Ovary (tissue), 3 donors: ENCODE measurements at regions not wholly inside any gene's neighbourhood (a gene's known extent, or its start where the extent isn't known, plus 50 kb on each side); places are given as distances from the start of the nearest gene placed in this dataset.

Experiments
- EP300 ChIP-seq: sonication (generic); formaldehyde crosslinking; IDR thresholded peaks from one replicate; pipeline ENCODE4 v1.6.1; 2017; ENCODE audit warnings: antibody characterized with exemption
- TF ChIP-seq, protein P1 (sequence below), 3 donors: fragments of 450-650 bp in 2 of 3; fragments of 200-600 bp in 1 of 3; IDR thresholded peaks; one replicate each; pipeline versions ENCODE4 v1.5.1 to v1.8.0; 2016 to 2022; ENCODE audit warnings: antibody characterized with exemption in 3 of 3, mild to moderate bottlenecking in 1 of 3
- donor health status: DM: no; HTN: no; CAD: no.

DNA sequence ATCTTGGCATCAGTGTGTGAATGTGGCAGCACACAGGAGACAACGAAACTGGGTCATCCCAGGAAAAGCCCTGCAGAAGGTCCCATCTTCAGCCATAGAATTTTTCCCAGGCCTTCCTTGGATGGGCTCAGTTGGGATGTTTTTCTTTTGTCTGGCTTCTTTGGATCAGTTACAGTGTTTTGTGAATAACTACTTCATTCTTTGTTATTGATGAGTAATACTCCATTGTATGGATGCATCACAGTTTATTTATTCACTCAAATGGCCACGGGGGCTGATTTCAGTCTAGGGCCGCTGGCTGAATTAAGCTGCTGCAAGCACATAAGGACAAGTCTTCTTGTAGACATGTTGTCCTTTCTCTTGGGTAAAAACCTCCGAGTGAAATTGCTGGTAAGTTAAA lies 81.3 kb upstream of the CD93 start:
- no peak for TF ChIP-seq EP300
- TF ChIP-seq, protein P1, sequence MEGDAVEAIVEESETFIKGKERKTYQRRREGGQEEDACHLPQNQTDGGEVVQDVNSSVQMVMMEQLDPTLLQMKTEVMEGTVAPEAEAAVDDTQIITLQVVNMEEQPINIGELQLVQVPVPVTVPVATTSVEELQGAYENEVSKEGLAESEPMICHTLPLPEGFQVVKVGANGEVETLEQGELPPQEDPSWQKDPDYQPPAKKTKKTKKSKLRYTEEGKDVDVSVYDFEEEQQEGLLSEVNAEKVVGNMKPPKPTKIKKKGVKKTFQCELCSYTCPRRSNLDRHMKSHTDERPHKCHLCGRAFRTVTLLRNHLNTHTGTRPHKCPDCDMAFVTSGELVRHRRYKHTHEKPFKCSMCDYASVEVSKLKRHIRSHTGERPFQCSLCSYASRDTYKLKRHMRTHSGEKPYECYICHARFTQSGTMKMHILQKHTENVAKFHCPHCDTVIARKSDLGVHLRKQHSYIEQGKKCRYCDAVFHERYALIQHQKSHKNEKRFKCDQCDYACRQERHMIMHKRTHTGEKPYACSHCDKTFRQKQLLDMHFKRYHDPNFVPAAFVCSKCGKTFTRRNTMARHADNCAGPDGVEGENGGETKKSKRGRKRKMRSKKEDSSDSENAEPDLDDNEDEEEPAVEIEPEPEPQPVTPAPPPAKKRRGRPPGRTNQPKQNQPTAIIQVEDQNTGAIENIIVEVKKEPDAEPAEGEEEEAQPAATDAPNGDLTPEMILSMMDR (IDR thresholded peaks at IDR 0.05), result no peak
